ENCODE measurements at regions not wholly inside any gene's neighbourhood (a gene's known extent, or its start where the extent isn't known, plus 50 kb on each side); places are given as distances from the start of the nearest gene placed in this dataset.

GRCh38 chr4:126779436-126780166, 853.2 kb upstream of the INTU start:
- H3K27ac Mint-ChIP-seq: no peak overlapping the region
- no peak overlapping the region for H3K4me2 ChIP-seq (replicated peaks; ENCODE audit: low read depth, low read length, poor library complexity, severe bottlenecking)
- no peaks in the 10 kb centered on the region for H3K27me3 Mint-ChIP-seq
- no peak overlapping the region for H3K4me3 Mint-ChIP-seq
- H3K9ac ChIP-seq (ENCODE audit: low read length): no peak overlapping the region
- WGBS (ENCODE audit: insufficient coverage): 94% methylated on average over 22 of the region's 22 CpGs
- no peak overlapping the region for H3K4me3 ChIP-seq (ENCODE audit: control extremely low read depth in 1 of 5, extremely low read depth in 1 of 5, insufficient read depth in 1 of 5, low read depth in 2 of 5, low read length in 4 of 5)
- TF ChIP-seq, protein P1, sequence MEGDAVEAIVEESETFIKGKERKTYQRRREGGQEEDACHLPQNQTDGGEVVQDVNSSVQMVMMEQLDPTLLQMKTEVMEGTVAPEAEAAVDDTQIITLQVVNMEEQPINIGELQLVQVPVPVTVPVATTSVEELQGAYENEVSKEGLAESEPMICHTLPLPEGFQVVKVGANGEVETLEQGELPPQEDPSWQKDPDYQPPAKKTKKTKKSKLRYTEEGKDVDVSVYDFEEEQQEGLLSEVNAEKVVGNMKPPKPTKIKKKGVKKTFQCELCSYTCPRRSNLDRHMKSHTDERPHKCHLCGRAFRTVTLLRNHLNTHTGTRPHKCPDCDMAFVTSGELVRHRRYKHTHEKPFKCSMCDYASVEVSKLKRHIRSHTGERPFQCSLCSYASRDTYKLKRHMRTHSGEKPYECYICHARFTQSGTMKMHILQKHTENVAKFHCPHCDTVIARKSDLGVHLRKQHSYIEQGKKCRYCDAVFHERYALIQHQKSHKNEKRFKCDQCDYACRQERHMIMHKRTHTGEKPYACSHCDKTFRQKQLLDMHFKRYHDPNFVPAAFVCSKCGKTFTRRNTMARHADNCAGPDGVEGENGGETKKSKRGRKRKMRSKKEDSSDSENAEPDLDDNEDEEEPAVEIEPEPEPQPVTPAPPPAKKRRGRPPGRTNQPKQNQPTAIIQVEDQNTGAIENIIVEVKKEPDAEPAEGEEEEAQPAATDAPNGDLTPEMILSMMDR (IDR thresholded peaks at IDR 0.05): no peak
- no peak for TF ChIP-seq EZH2 (IDR thresholded peaks at IDR 0.05; ENCODE audit: borderline replicate concordance, insufficient read depth, low read depth, low read length, poor library complexity, severe bottlenecking)
- no peaks in the 10 kb centered on the region for H3K4me1 ChIP-seq (ENCODE audit: control insufficient read depth in 2 of 2, insufficient read depth in 2 of 2, low read length in 2 of 2)
- ChIA-PET POLR2A (no interaction called here), CTCF (interaction anchor here (1.3 kb wide), 1 partner anchor 14 kb away, joined by 3 read pairs; no protein-coding TSS in a partner anchor)
- ATAC-seq (ENCODE audit: low read depth) (no peak), DNase-seq (no peak)
- intact Hi-C loops (cut with micrococcal nuclease): no loop called here
- H3K27ac ChIP-seq (ENCODE audit: low read length in 2 of 2): no peak overlapping the region
- H3K36me3 ChIP-seq (replicated peaks in 1 of 2; ENCODE audit: control extremely low read depth in 1 of 2, control insufficient read depth in 1 of 2, extremely low read depth in 1 of 2, insufficient read depth in 2 of 2, low read length in 1 of 2): no peaks in the 10 kb centered on the region
- H3K9me3 ChIP-seq (ENCODE audit: control extremely low read depth in 1 of 3, control insufficient read depth in 2 of 3, insufficient read depth in 1 of 3, low read length in 2 of 3): peaks cover 0 to 8% (median 1%) of the 10 kb centered on the region in 3 donors
- H2AFZ ChIP-seq (ENCODE audit: insufficient read depth, low read depth, low read length, poor library complexity, severe bottlenecking): no peak overlapping the region
- peaks cover 2% of the 10 kb centered on the region for H3K9me3 Mint-ChIP-seq (ENCODE audit: insufficient read depth)
- H3K79me2 ChIP-seq (ENCODE audit: control insufficient read depth, insufficient read depth, low read length): no peaks in the 10 kb centered on the region
- no peaks in the 10 kb centered on the region for H3K27me3 ChIP-seq (replicated peaks in 1 of 4; ENCODE audit: control extremely low read depth in 1 of 4, control insufficient read depth in 3 of 4, insufficient read depth in 4 of 4, low read length in 3 of 4)
- H3K4me1 Mint-ChIP-seq: no peaks in the 10 kb centered on the region
- H4K20me1 ChIP-seq (ENCODE audit: control insufficient read depth, insufficient read depth, low read length, poor library complexity, severe bottlenecking): no peaks in the 10 kb centered on the region

DNA sequence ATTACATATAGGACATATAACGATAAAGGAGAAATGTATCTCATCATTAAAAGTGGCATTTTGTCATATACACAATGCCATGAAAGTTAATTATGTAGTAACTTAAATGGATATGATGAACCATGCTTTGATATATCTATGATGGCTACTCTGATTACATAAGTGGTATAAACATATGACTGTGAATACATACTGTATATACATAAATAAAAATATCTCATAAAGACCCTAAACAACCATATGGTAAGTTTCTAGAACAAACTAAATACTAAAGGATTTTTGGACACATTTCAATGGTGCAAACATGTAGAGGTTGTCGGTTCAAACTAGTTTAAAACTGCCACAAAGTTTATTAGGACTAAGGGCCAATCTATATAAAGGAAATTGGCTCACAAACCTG, 849.6 kb upstream of the INTU start:
- H2AFZ ChIP-seq (ENCODE audit: insufficient read depth, low read depth, low read length, poor library complexity, severe bottlenecking): no peak overlapping the region
- H3K4me3 ChIP-seq (ENCODE audit: control extremely low read depth in 1 of 5, extremely low read depth in 1 of 5, insufficient read depth in 1 of 5, low read depth in 2 of 5, low read length in 4 of 5): no peak overlapping the region
- H3K4me2 ChIP-seq (replicated peaks; ENCODE audit: low read depth, low read length, poor library complexity, severe bottlenecking): no peak overlapping the region
- TF ChIP-seq, protein P1 (IDR thresholded peaks at IDR 0.05): no peak
- H3K9me3 Mint-ChIP-seq (ENCODE audit: insufficient read depth): peaks cover 4% of the 10 kb centered on the region
- no peaks in the 10 kb centered on the region for H3K27me3 Mint-ChIP-seq
- H3K4me1 ChIP-seq (ENCODE audit: control insufficient read depth in 2 of 2, insufficient read depth in 2 of 2, low read length in 2 of 2): no peaks in the 10 kb centered on the region
- no peak for ATAC-seq (ENCODE audit: low read depth)
- no peaks in the 10 kb centered on the region for H3K79me2 ChIP-seq (ENCODE audit: control insufficient read depth, insufficient read depth, low read length)
- intact Hi-C loops (cut with micrococcal nuclease): no loop called here
- no peaks in the 10 kb centered on the region for H3K36me3 ChIP-seq (replicated peaks in 1 of 2; ENCODE audit: control extremely low read depth in 1 of 2, control insufficient read depth in 1 of 2, extremely low read depth in 1 of 2, insufficient read depth in 2 of 2, low read length in 1 of 2)
- no peak for DNase-seq
- no peak overlapping the region for H3K4me3 Mint-ChIP-seq
- ChIA-PET POLR2A (no interaction called here), CTCF (no interaction called here)
- no CpG with 5 or more reads among the region's 2 CpGs for WGBS (ENCODE audit: insufficient coverage)
- H3K27ac Mint-ChIP-seq: no peak overlapping the region
- peaks cover 0 to 8% (median 1%) of the 10 kb centered on the region in 3 donors for H3K9me3 ChIP-seq (ENCODE audit: control extremely low read depth in 1 of 3, control insufficient read depth in 2 of 3, insufficient read depth in 1 of 3, low read length in 2 of 3)
- no peaks in the 10 kb centered on the region for H4K20me1 ChIP-seq (ENCODE audit: control insufficient read depth, insufficient read depth, low read length, poor library complexity, severe bottlenecking)
- H3K27ac ChIP-seq (ENCODE audit: low read length in 2 of 2): no peak overlapping the region
- H3K4me1 Mint-ChIP-seq: no peaks in the 10 kb centered on the region
- no peak overlapping the region for H3K9ac ChIP-seq (ENCODE audit: low read length)
- H3K27me3 ChIP-seq (replicated peaks in 1 of 4; ENCODE audit: control extremely low read depth in 1 of 4, control insufficient read depth in 3 of 4, insufficient read depth in 4 of 4, low read length in 3 of 4): no peaks in the 10 kb centered on the region

Measured in B cell (primary cell).